Nephron (organoid): ENCODE measurements at regions not wholly inside any gene's neighbourhood (a gene's known extent, or its start where the extent isn't known, plus 50 kb on each side); places are given as distances from the start of the nearest gene placed in this dataset.

Source experiments
- H3K27ac Mint-ChIP-seq, 3 experiments: 2 replicates each; pipeline ENCODE4 v1.8.0; 2020; ENCODE audit warnings: mixed read lengths in 3 of 3, mild to moderate bottlenecking in 2 of 3, moderate library complexity in 1 of 3
- H3K27me3 Mint-ChIP-seq: 2 replicates; pipeline ENCODE4 v1.8.0; 2021; ENCODE audit warnings: low read depth, mild to moderate bottlenecking, moderate library complexity, mixed read lengths
- H3K36me3 Mint-ChIP-seq: 2 replicates; pipeline ENCODE4 v1.8.0; 2020; ENCODE audit warnings: low read depth, mixed read lengths
- H3K4me1 Mint-ChIP-seq: 2 replicates; pipeline ENCODE4 v1.8.0; 2020; ENCODE audit warnings: mixed read lengths
- H3K4me3 Mint-ChIP-seq, 3 experiments: 2 replicates each; pipeline ENCODE4 v1.8.0; 2020; ENCODE audit warnings: mild to moderate bottlenecking in 3 of 3, mixed read lengths in 3 of 3, moderate library complexity in 2 of 3
- H3K9me3 Mint-ChIP-seq: 2 replicates; pipeline ENCODE4 v1.8.0; 2020; ENCODE audit warnings: mixed read lengths
- TF ChIP-seq, protein P1 (sequence below), 3 experiments: fragments of 200-600 bp; sonication (generic); IDR thresholded peaks; one replicate each; pipeline ENCODE4 v1.5.0; 2021; ENCODE audit warnings: antibody characterized with exemption in 3 of 3; ENCODE audit not compliant: unreplicated experiment in 3 of 3

DNA sequence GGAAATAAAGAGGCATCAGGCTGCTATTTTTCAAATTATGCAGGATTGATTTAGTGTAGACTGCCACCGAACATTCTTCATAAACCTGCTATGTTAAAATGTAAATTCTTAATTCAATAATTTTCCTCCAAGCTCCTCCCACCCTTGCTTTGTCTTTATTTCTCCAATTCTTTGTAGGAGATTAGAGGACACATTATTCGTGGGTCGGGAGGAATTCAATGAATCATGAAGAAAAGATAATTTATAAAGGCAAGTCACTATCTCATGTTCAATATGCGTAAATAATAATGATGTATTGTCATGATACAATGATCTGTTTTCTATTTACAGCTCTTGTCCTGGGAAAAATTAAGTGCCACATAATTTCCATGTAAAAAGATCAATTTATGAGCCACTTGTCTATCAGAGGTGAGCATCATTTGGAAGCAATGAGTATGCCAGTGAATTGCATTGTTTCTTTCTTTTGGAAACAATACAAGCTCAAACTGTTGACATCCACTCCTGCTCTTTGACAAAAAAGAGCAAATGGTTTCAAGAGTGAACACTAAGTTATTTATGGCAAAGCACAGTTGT is 148.0 kb upstream of the MITF start:
- H3K36me3 Mint-ChIP-seq = no peaks in the 10 kb centered on the region
- TF ChIP-seq, protein P1, sequence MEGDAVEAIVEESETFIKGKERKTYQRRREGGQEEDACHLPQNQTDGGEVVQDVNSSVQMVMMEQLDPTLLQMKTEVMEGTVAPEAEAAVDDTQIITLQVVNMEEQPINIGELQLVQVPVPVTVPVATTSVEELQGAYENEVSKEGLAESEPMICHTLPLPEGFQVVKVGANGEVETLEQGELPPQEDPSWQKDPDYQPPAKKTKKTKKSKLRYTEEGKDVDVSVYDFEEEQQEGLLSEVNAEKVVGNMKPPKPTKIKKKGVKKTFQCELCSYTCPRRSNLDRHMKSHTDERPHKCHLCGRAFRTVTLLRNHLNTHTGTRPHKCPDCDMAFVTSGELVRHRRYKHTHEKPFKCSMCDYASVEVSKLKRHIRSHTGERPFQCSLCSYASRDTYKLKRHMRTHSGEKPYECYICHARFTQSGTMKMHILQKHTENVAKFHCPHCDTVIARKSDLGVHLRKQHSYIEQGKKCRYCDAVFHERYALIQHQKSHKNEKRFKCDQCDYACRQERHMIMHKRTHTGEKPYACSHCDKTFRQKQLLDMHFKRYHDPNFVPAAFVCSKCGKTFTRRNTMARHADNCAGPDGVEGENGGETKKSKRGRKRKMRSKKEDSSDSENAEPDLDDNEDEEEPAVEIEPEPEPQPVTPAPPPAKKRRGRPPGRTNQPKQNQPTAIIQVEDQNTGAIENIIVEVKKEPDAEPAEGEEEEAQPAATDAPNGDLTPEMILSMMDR (IDR thresholded peaks at IDR 0.05; ENCODE audit: unreplicated experiment in 3 of 3) = no peak
- peaks cover 19% of the 10 kb centered on the region for H3K4me1 Mint-ChIP-seq
- H3K9me3 Mint-ChIP-seq = peaks cover 17% of the 10 kb centered on the region
- H3K27me3 Mint-ChIP-seq = peaks cover 9% of the 10 kb centered on the region
- H3K4me3 Mint-ChIP-seq = no peak overlapping the region
- H3K27ac Mint-ChIP-seq = no peak overlapping the region

DNA sequence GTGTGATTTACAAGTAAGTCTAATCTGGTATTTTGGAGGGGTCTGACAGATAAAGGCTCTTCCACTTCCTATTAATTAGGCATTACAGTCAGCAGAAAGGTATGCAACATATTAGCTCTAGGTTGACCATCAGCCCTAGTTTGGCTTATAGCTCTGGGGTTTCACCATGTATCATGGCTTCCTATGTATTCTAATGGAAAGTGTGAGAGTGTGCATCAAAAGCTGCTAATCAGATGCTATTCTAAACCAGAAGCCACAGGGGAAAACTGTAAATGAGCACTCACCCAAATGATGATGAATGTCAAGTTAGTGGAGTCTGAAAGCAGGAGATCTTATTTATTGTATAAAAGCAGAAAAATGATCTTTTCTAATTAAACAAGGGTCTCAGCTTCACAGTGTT is 149.2 kb upstream of the MITF start:
- H3K36me3 Mint-ChIP-seq = no peaks in the 10 kb centered on the region
- peaks cover 19% of the 10 kb centered on the region for H3K4me1 Mint-ChIP-seq
- H3K9me3 Mint-ChIP-seq = peaks cover 23% of the 10 kb centered on the region
- no peak overlapping the region for H3K27ac Mint-ChIP-seq
- H3K4me3 Mint-ChIP-seq = no peak overlapping the region
- H3K27me3 Mint-ChIP-seq = peaks cover 9% of the 10 kb centered on the region
- TF ChIP-seq, protein P1 (IDR thresholded peaks at IDR 0.05; ENCODE audit: unreplicated experiment in 3 of 3) = no peak

DNA sequence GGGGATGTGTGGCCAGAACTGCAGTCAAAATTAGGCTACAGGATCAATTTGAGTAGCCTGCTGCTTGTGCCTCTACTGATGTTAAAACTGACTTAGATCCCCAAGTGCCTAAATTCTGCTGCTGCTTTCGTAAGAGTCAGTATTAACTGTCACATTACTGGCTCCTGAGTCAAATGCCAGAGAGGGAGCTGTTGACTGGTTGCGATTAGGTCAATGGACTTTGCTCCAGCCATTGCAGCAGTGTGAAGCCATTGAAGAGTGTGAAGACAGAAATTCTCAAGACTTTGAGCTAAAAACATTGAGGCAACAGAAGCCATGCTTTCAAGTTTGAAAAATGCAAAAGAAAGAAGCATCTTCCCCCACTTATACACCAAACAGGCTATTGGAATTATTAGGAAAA is 151.1 kb upstream of the MITF start:
- Mint-ChIP-seq H3K4me3 (no peak overlapping the region), H3K36me3 (no peaks in the 10 kb centered on the region), H3K27me3 (peaks cover 9% of the 10 kb centered on the region), H3K9me3 (peaks cover 28% of the 10 kb centered on the region), H3K4me1 (peaks cover 19% of the 10 kb centered on the region), H3K27ac (no peak overlapping the region)
- TF ChIP-seq, protein P1 (IDR thresholded peaks at IDR 0.05; ENCODE audit: unreplicated experiment in 3 of 3) = no peak

DNA sequence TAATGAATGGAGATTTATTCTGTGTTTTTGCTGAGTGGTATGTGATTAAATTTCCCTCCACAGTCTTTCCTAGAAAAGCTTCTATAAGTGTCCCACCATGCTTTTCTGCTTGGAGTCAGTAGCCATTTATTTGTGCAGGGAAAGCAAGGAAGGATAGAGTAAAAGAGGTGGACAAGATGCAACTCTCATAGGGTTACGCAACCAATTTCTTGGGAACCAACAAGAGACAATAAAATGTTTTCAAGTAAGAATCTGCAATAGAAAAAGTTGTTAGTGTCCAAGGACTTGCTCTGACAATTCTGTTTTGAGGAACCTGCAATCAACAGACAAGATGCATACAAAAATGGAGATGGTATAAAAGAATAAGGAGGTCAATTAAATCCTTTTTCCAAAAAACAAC is 153.8 kb upstream of the MITF start:
- TF ChIP-seq, protein P1 (IDR thresholded peaks at IDR 0.05; ENCODE audit: unreplicated experiment in 3 of 3) = no peak
- H3K9me3 Mint-ChIP-seq = peaks cover 28% of the 10 kb centered on the region
- H3K4me1 Mint-ChIP-seq = peaks cover 9% of the 10 kb centered on the region
- H3K4me3 Mint-ChIP-seq = no peak overlapping the region
- H3K27me3 Mint-ChIP-seq = peaks cover 15% of the 10 kb centered on the region
- H3K27ac Mint-ChIP-seq = no peak overlapping the region
- H3K36me3 Mint-ChIP-seq = no peaks in the 10 kb centered on the region

DNA sequence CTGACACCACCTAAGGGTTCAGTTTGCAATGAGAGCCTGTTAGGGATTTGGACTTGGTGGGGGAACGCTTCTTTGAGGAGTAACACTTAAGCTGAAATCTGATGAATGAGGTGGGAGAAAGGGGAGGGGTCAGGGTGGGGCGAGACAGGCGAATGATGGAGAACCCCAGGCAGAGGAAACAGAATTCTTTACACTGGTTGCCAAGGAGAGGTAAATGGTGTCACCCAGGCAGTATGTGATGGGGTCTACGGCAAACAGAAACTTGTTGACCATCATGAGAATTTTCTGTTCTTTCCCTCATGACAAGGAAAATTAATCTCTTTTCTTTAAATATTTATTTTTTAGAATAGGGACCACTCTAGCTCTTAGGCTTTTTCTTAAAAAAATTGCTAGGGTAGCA is 157.2 kb upstream of the MITF start:
- Mint-ChIP-seq H3K27me3 (peaks cover 6% of the 10 kb centered on the region), H3K27ac (no peak overlapping the region), H3K4me1 (peaks cover 22% of the 10 kb centered on the region), H3K9me3 (peaks cover 23% of the 10 kb centered on the region), H3K4me3 (no peak overlapping the region), H3K36me3 (no peaks in the 10 kb centered on the region)
- TF ChIP-seq, protein P1 (IDR thresholded peaks at IDR 0.05; ENCODE audit: unreplicated experiment in 3 of 3) = no peak

DNA sequence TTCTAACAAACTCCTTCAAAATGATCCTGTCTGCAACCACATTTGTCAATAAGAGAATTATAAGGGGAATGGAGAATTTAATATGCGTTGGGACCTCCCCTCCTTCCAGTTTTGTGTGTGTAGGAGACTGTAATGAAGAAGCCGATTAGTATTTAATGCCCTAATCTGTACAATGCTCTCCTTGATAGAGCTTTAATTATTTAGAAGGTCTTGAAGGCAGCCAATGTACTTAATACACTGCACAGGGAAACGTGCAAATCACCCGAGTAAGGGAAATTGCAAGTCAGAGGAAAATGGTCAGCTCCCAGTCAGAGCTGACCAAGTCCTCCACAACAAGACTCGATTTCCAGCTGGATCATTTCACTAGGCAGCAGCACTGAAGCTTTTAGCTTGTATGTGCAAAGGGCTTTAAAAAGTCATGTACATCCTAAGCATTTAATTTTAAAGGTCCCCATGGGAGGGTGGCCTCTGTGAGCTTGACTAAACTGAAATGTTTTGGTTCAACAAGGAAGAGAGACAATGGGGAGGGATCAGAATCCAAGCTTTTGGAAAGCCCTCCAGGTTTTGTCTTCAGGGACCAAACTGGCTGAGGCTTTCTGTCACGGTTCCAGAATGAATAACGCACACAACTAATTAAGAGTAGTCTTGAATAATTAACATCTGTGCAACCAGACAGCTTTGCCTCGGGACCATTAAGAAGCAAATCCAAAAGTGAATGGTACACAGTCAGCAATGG is 159.8 kb upstream of the MITF start:
- peaks cover 13% of the 10 kb centered on the region for H3K9me3 Mint-ChIP-seq
- H3K36me3 Mint-ChIP-seq = no peaks in the 10 kb centered on the region
- peaks cover 22% of the 10 kb centered on the region for H3K4me1 Mint-ChIP-seq
- H3K4me3 Mint-ChIP-seq = no peak overlapping the region
- H3K27me3 Mint-ChIP-seq = peaks cover 6% of the 10 kb centered on the region
- TF ChIP-seq, protein P1 (IDR thresholded peaks at IDR 0.05; ENCODE audit: unreplicated experiment in 3 of 3) = no peak
- peak overlapping the region; percentile 36 to 76 (median 50) for H3K27ac Mint-ChIP-seq
